HAP-1 (cell line): ENCODE measurements at regions not wholly inside any gene's neighbourhood (a gene's known extent, or its start where the extent isn't known, plus 50 kb on each side); places are given as distances from the start of the nearest gene placed in this dataset.
"Not testable (repeated sequence)": the region's sequence is repeated elsewhere in the genome, so short reads cannot be mapped to it uniquely, and the experiment has no call there.

Experiments
- DNase-seq, 2 experiments: peaks; one replicate each; pipeline ENCODE4 v3.0.0-alpha.2; 2016 to 2020; ENCODE audit warnings: low spot score in 2 of 2
- H3K27me3 ChIP-seq: fragments of 250-450 bp; sonication (Bioruptor Pico); 2 replicates; pipeline ENCODE4 v1.5.1; 2020; ENCODE audit warnings: low read depth, mild to moderate bottlenecking, moderate library complexity
- H3K36me3 ChIP-seq: fragments of 250-450 bp; sonication (Bioruptor Pico); replicated peaks from 2 replicates; pipeline ENCODE4 v1.5.1; 2020; ENCODE audit warnings: mild to moderate bottlenecking
- H3K4me1 ChIP-seq: fragments of 250-450 bp; sonication (Bioruptor Pico); 2 replicates; pipeline ENCODE4 v1.5.1; 2020; ENCODE audit warnings: mild to moderate bottlenecking
- H3K4me3 ChIP-seq: fragments of 250-450 bp; sonication (Bioruptor Pico); 2 replicates; pipeline ENCODE4 v1.5.1; 2020; ENCODE audit warnings: mild to moderate bottlenecking, moderate library complexity
- H3K9me3 ChIP-seq: fragments of 250-450 bp; sonication (Bioruptor Pico); 2 replicates; pipeline ENCODE4 v1.5.1; 2020; ENCODE audit warnings: mild to moderate bottlenecking, moderate library complexity
- in situ Hi-C: fragments of 300-500 bp; cut with MboI; formaldehyde crosslinking; loops from 3 replicates; pipeline ENCODE4 v1.14.3; 2020; ENCODE audit warnings: low sequenced_read_pairs, inconsistent platforms, mixed read lengths

- no peak for DNase-seq
- H3K36me3 ChIP-seq: no peaks in the 10 kb centered on the region
- in situ Hi-C loops: no loop called here
- H3K27me3 ChIP-seq: no peaks in the 10 kb centered on the region
- H3K4me3 ChIP-seq: no peak overlapping the region
- H3K9me3 ChIP-seq: no peaks in the 10 kb centered on the region
- no peaks in the 10 kb centered on the region for H3K4me1 ChIP-seq
These were observed 2612.9 kb downstream of the PCDH9 start for GRCh38 chr13:64617231-64617630.

- no peaks in the 10 kb centered on the region for H3K4me1 ChIP-seq
- no peak for DNase-seq
- no peak overlapping the region for H3K4me3 ChIP-seq
- in situ Hi-C loops: no loop called here
- no peaks in the 10 kb centered on the region for H3K36me3 ChIP-seq
- H3K27me3 ChIP-seq: no peaks in the 10 kb centered on the region
- H3K9me3 ChIP-seq: no peaks in the 10 kb centered on the region
These were observed 2638.2 kb downstream of the PCDH9 start for GRCh38 chr13:64591971-64592370.

GRCh38 chr13:64579331-64579730 is 2650.8 kb downstream of the PCDH9 start:
- Histone ChIP-seq H3K36me3 (no peaks in the 10 kb centered on the region), H3K27me3 (no peaks in the 10 kb centered on the region), H3K4me1 (no peaks in the 10 kb centered on the region), H3K4me3 (no peak overlapping the region), H3K9me3 (no peaks in the 10 kb centered on the region)
- DNase-seq: no peak
- in situ Hi-C loops: no loop called here

- no peaks in the 10 kb centered on the region for H3K9me3 ChIP-seq
- H3K4me3 ChIP-seq: no peak overlapping the region
- H3K27me3 ChIP-seq: no peaks in the 10 kb centered on the region
- in situ Hi-C loops: no loop called here
- no peaks in the 10 kb centered on the region for H3K36me3 ChIP-seq
- no peak for DNase-seq
- no peaks in the 10 kb centered on the region for H3K4me1 ChIP-seq
These were observed 2661.4 kb downstream of the PCDH9 start for GRCh38 chr13:64568748-64569147.

GRCh38 chr13:64558031-64558430 is 2672.1 kb downstream of the PCDH9 start:
- in situ Hi-C loops, H3K27me3 ChIP-seq, H3K36me3 ChIP-seq, H3K4me3 ChIP-seq, H3K9me3 ChIP-seq, DNase-seq, H3K4me1 ChIP-seq: not testable (repeated sequence)

GRCh38 chr13:64556376-64556775 is 2673.8 kb downstream of the PCDH9 start:
- Histone ChIP-seq H3K4me3 (no peak overlapping the region), H3K27me3 (no peaks in the 10 kb centered on the region), H3K9me3 (no peaks in the 10 kb centered on the region), H3K36me3 (no peaks in the 10 kb centered on the region), H3K4me1 (no peaks in the 10 kb centered on the region)
- in situ Hi-C loops: no loop called here
- no peak for DNase-seq

GRCh38 chr13:64553411-64554129 is 2676.6 kb downstream of the PCDH9 start:
- Histone ChIP-seq H3K9me3 (peaks cover 6% of the 10 kb centered on the region; the same call in 1 of the 2 replicates), H3K4me1 (no peaks in the 10 kb centered on the region), H3K27me3 (no peaks in the 10 kb centered on the region), H3K36me3 (no peaks in the 10 kb centered on the region), H3K4me3 (no peak overlapping the region)
- DNase-seq: no peak
- in situ Hi-C loops: no loop called here

GRCh38 chr13:64551755-64552154 is 2678.4 kb downstream of the PCDH9 start:
- in situ Hi-C loops: no loop called here
- H3K9me3 ChIP-seq: peaks cover 6% of the 10 kb centered on the region; the same call in 1 of the 2 replicates
- DNase-seq: no peak
- H3K36me3 ChIP-seq: no peaks in the 10 kb centered on the region
- H3K4me1 ChIP-seq: no peaks in the 10 kb centered on the region
- H3K27me3 ChIP-seq: no peaks in the 10 kb centered on the region
- no peak overlapping the region for H3K4me3 ChIP-seq

- Histone ChIP-seq H3K4me1 (no peaks in the 10 kb centered on the region), H3K27me3 (no peaks in the 10 kb centered on the region), H3K9me3 (peaks cover 6% of the 10 kb centered on the region; the same call in 1 of the 2 replicates), H3K36me3 (no peaks in the 10 kb centered on the region), H3K4me3 (no peak overlapping the region)
- in situ Hi-C loops: no loop called here
- DNase-seq: no peak
These were observed 2683.8 kb downstream of the PCDH9 start for GRCh38 chr13:64546371-64546770.

- in situ Hi-C loops: no loop called here
- Histone ChIP-seq H3K27me3 (no peaks in the 10 kb centered on the region), H3K4me1 (0 out of 2 replicates have a peak, but pooled peaks cover 4% of the 10 kb centered on the region), H3K9me3 (no peaks in the 10 kb centered on the region), H3K36me3 (no peaks in the 10 kb centered on the region), H3K4me3 (no peak overlapping the region)
- DNase-seq: no peak
These were observed 2689.2 kb downstream of the PCDH9 start for GRCh38 chr13:64540976-64541375.

GRCh38 chr13:64540468-64540867 is 2689.7 kb downstream of the PCDH9 start:
- in situ Hi-C loops: no loop called here
- Histone ChIP-seq H3K4me3 (no peak overlapping the region), H3K4me1 (0 out of 2 replicates have a peak, but pooled peaks cover 4% of the 10 kb centered on the region), H3K36me3 (no peaks in the 10 kb centered on the region), H3K27me3 (no peaks in the 10 kb centered on the region), H3K9me3 (no peaks in the 10 kb centered on the region)
- no peak for DNase-seq

- no peak overlapping the region for H3K4me3 ChIP-seq
- in situ Hi-C loops: no loop called here
- no peaks in the 10 kb centered on the region for H3K36me3 ChIP-seq
- DNase-seq: no peak
- H3K9me3 ChIP-seq: no peaks in the 10 kb centered on the region
- H3K4me1 ChIP-seq: 0 out of 2 replicates have a peak, but pooled peaks cover 4% of the 10 kb centered on the region
- no peaks in the 10 kb centered on the region for H3K27me3 ChIP-seq
These were observed 2691.4 kb downstream of the PCDH9 start for GRCh38 chr13:64538711-64539110.

GRCh38 chr13:64534302-64534701 is 2695.8 kb downstream of the PCDH9 start:
- no peaks in the 10 kb centered on the region for H3K4me1 ChIP-seq
- no peaks in the 10 kb centered on the region for H3K9me3 ChIP-seq
- H3K4me3 ChIP-seq: no peak overlapping the region
- no peaks in the 10 kb centered on the region for H3K27me3 ChIP-seq
- in situ Hi-C loops: no loop called here
- H3K36me3 ChIP-seq: no peaks in the 10 kb centered on the region
- peak in 1 of 2 experiments; percentile 37 for DNase-seq

GRCh38 chr13:64531400-64531799 is 2698.7 kb downstream of the PCDH9 start:
- Histone ChIP-seq H3K4me1 (peaks cover 3% of the 10 kb centered on the region), H3K4me3 (no peak overlapping the region), H3K36me3 (no peaks in the 10 kb centered on the region), H3K9me3 (no peaks in the 10 kb centered on the region), H3K27me3 (no peaks in the 10 kb centered on the region)
- no peak for DNase-seq
- in situ Hi-C loops: no loop called here
